ENCODE measurements at regions not wholly inside any gene's neighbourhood (a gene's known extent, or its start where the extent isn't known, plus 50 kb on each side); places are given as distances from the start of the nearest gene placed in this dataset.

DNA sequence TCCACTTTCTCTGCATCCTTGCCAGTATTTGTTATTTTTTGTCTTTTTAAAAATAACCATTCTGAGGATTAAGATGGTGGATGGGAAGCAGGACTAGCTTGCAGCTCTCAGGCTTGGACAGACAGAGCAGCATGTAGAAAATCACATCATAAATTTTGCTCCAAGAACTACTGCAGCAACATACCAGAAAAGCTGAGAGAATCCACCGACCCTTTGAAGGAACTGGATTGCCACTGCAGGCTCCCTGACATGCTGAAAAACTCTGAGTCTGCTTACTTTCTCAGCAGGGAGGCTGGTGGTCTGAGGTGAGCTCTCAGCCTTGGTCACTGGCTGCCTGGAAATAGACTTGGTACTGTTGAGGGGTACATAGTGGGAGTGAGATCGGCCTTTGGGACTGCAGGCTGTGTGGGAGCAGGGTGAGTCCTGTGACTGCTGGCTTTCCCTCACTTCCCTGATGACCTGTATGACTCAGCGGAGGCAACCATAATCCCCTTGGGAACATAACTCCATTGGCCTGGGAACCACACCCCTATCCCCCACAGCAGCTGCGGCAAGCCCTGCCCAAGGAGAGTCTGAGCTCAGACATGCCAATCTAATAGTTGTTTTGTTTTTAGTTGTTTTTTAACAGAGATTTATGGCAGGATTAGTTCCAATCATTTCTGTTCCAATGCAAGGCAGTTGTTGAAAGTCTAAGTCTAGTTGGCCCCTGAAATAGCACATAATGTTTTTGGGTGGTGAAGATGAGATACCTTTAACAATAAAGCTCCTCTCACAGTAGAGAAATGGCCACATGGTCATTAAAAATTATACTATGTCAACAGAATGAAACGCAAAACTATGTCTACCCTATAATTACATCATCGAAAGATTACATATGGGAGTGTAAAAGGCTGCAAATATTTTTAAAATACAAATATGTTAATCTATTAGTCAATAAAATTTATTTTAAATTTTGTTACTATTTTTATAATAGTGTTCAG lies 414.2 kb upstream of the CHAC2 start:
- no peak for ATAC-seq
- Histone ChIP-seq H3K4me3 (no peak overlapping the region), H3K4me1 (no peaks in the 10 kb centered on the region), H3K36me3 (no peaks in the 10 kb centered on the region), H3K9me3 (no peaks in the 10 kb centered on the region), H3K27ac (no peak overlapping the region), H3K27me3 (no peaks in the 10 kb centered on the region)
- peak in 1 of 2 donors; percentile 29 for DNase-seq
- intact Hi-C loops (cut with DNase I; ENCODE audit: low total_unique reads) = no loop called here
- in situ Hi-C loops (cut with MboI; ENCODE audit: low sequenced_read_pairs in 4 of 4) = no loop called here
- TF ChIP-seq POLR2A (IDR thresholded peaks at IDR 0.05) = no peak
- TF ChIP-seq, protein P1, sequence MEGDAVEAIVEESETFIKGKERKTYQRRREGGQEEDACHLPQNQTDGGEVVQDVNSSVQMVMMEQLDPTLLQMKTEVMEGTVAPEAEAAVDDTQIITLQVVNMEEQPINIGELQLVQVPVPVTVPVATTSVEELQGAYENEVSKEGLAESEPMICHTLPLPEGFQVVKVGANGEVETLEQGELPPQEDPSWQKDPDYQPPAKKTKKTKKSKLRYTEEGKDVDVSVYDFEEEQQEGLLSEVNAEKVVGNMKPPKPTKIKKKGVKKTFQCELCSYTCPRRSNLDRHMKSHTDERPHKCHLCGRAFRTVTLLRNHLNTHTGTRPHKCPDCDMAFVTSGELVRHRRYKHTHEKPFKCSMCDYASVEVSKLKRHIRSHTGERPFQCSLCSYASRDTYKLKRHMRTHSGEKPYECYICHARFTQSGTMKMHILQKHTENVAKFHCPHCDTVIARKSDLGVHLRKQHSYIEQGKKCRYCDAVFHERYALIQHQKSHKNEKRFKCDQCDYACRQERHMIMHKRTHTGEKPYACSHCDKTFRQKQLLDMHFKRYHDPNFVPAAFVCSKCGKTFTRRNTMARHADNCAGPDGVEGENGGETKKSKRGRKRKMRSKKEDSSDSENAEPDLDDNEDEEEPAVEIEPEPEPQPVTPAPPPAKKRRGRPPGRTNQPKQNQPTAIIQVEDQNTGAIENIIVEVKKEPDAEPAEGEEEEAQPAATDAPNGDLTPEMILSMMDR (IDR thresholded peaks at IDR 0.05 in 4 of 5, conservative IDR thresholded peaks at IDR 0.05 in 1 of 5) = no peak

- DNase-seq = no peak
- Histone ChIP-seq H3K4me3 (no peak overlapping the region), H3K9me3 (no peaks in the 10 kb centered on the region), H3K27me3 (no peaks in the 10 kb centered on the region), H3K27ac (no peak overlapping the region), H3K4me1 (no peaks in the 10 kb centered on the region), H3K36me3 (no peaks in the 10 kb centered on the region)
- no peak for ATAC-seq
- TF ChIP-seq, protein P1 (IDR thresholded peaks at IDR 0.05 in 4 of 5, conservative IDR thresholded peaks at IDR 0.05 in 1 of 5) = no peak
- TF ChIP-seq POLR2A (IDR thresholded peaks at IDR 0.05) = no peak
- in situ Hi-C loops (cut with MboI; ENCODE audit: low sequenced_read_pairs in 4 of 4) (no loop called here), intact Hi-C loops (cut with DNase I; ENCODE audit: low total_unique reads) (no loop called here)
These were observed 420.3 kb upstream of the CHAC2 start for GRCh38 chr2:53347269-53347668.

DNA sequence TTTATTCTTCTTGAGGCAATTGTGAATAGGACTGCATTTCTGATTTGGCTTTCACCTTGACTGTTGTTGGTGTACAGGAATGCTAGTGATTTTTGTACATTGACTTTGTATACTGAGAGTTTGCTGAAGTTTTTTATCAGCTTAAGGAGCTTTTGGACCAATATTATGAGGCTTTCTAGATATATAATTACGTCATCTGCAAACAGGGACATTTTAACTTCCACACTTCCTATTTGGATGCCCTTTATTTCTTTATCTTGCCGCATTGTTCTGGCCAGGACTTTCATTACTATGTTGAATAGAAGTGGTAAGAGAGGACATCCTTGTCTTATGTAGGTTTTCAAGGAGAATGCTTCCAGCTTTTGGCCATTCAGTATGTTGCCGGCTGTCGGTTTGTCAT lies 425.4 kb upstream of the CHAC2 start:
- ATAC-seq (no peak), DNase-seq (no peak)
- no peaks in the 10 kb centered on the region for H3K36me3 ChIP-seq
- no peak overlapping the region for H3K27ac ChIP-seq
- H3K4me1 ChIP-seq = no peaks in the 10 kb centered on the region
- TF ChIP-seq, protein P1 (IDR thresholded peaks at IDR 0.05 in 4 of 5, conservative IDR thresholded peaks at IDR 0.05 in 1 of 5) = no peak
- TF ChIP-seq POLR2A (IDR thresholded peaks at IDR 0.05) = no peak
- no peaks in the 10 kb centered on the region for H3K9me3 ChIP-seq
- in situ Hi-C loops (cut with MboI; ENCODE audit: low sequenced_read_pairs in 4 of 4) (no loop called here), intact Hi-C loops (cut with DNase I; ENCODE audit: low total_unique reads) (no loop called here)
- no peak overlapping the region for H3K4me3 ChIP-seq
- H3K27me3 ChIP-seq = no peaks in the 10 kb centered on the region

GRCh38 chr2:53334610-53335009 lies 433.0 kb upstream of the CHAC2 start:
- H3K27me3 ChIP-seq = no peaks in the 10 kb centered on the region
- H3K4me1 ChIP-seq = no peaks in the 10 kb centered on the region
- in situ Hi-C loops (cut with MboI; ENCODE audit: low sequenced_read_pairs in 4 of 4) = no loop called here
- no peak overlapping the region for H3K4me3 ChIP-seq
- H3K36me3 ChIP-seq = no peaks in the 10 kb centered on the region
- no peak for TF ChIP-seq POLR2A (IDR thresholded peaks at IDR 0.05)
- TF ChIP-seq, protein P1 (IDR thresholded peaks at IDR 0.05 in 4 of 5, conservative IDR thresholded peaks at IDR 0.05 in 1 of 5) = no peak
- H3K27ac ChIP-seq = no peak overlapping the region
- ATAC-seq (no peak), DNase-seq (no peak)
- intact Hi-C loops (cut with DNase I; ENCODE audit: low total_unique reads) = no loop called here
- H3K9me3 ChIP-seq = no peaks in the 10 kb centered on the region

Data from gastrocnemius medialis (tissue), 4 donors.